Hepatocyte (in vitro differentiated cells): ENCODE measurements at regions not wholly inside any gene's neighbourhood (a gene's known extent, or its start where the extent isn't known, plus 50 kb on each side); places are given as distances from the start of the nearest gene placed in this dataset.
"Not testable (repeated sequence)": the region's sequence is repeated elsewhere in the genome, so short reads cannot be mapped to it uniquely, and the experiment has no call there.

Experiments used
- DNase-seq: peaks from one replicate; pipeline ENCODE4 v3.0.0-alpha.2; 2016; ENCODE audit warnings: low spot score
- H2AFZ ChIP-seq: fragments of 200-600 bp; sonication (generic); 2 replicates; pipeline ENCODE4 v1.6.0; 2016; ENCODE audit warnings: antibody characterized with exemption, mild to moderate bottlenecking
- H3K27ac ChIP-seq: fragments of 200-600 bp; sonication (generic); 2 replicates; pipeline ENCODE4 v1.5.1; 2016; ENCODE audit warnings: mild to moderate bottlenecking
- H3K27me3 ChIP-seq: fragments of 200-600 bp; sonication (generic); 2 replicates; pipeline ENCODE4 v1.6.1; 2016
- H3K36me3 ChIP-seq: fragments of 200-600 bp; sonication (generic); replicated peaks from 2 replicates; pipeline ENCODE4 v1.5.1; 2016; ENCODE audit warnings: low read depth; ENCODE audit not compliant: insufficient read depth
- H3K4me1 ChIP-seq: fragments of 200-600 bp; sonication (generic); 2 replicates; pipeline ENCODE4 v1.5.1; 2016; ENCODE audit warnings: mild to moderate bottlenecking, moderate library complexity; ENCODE audit not compliant: insufficient read depth
- H3K4me2 ChIP-seq: fragments of 200-600 bp; sonication (generic); 2 replicates; pipeline ENCODE4 v1.6.0; 2016
- H3K4me3 ChIP-seq: fragments of 200-600 bp; sonication (generic); 2 replicates; pipeline ENCODE4 v1.5.1; 2016; ENCODE audit warnings: mild to moderate bottlenecking
- H3K79me2 ChIP-seq: fragments of 200-600 bp; sonication (generic); 2 replicates; pipeline ENCODE4 v1.6.0; 2017; ENCODE audit warnings: mild to moderate bottlenecking
- H3K9me2 ChIP-seq: fragments of 200-600 bp; sonication (generic); replicated peaks from 2 replicates; pipeline ENCODE4 v1.6.0; 2017; ENCODE audit warnings: mild to moderate bottlenecking; ENCODE audit not compliant: insufficient read depth
- H3K9me3 ChIP-seq: fragments of 200-600 bp; sonication (generic); 2 replicates; pipeline ENCODE4 v1.5.1; 2016; ENCODE audit warnings: low read depth, mild to moderate bottlenecking
- H4K20me1 ChIP-seq: fragments of 200-600 bp; sonication (generic); 2 replicates; pipeline ENCODE4 v1.6.0; 2016; ENCODE audit warnings: mild to moderate bottlenecking; ENCODE audit not compliant: insufficient read depth, poor library complexity, severe bottlenecking
- CTCF ChIP-seq: fragments of 200-600 bp; sonication (generic); IDR thresholded peaks from 2 replicates; pipeline ENCODE4 v1.5.1; 2016; ENCODE audit warnings: antibody characterized with exemption, mild to moderate bottlenecking; ENCODE audit not compliant: poor library complexity
- EZH2 ChIP-seq: fragments of 200-600 bp; sonication (generic); IDR thresholded peaks from 2 replicates; pipeline ENCODE4 v1.6.1; 2016; ENCODE audit warnings: antibody characterized with exemption, mild to moderate bottlenecking, borderline replicate concordance
- EZH2phosphoT487 ChIP-seq: fragments of 200-600 bp; sonication (generic); IDR thresholded peaks from one replicate; pipeline ENCODE4 v1.6.1; 2018; ENCODE audit warnings: antibody characterized with exemption, mild to moderate bottlenecking, low read depth, moderate library complexity; ENCODE audit not compliant: unreplicated experiment, severe bottlenecking
- WGBS: methylation state at CpG from one replicate; pipeline ENCODE4 v1.1.6; 2016; ENCODE audit warnings: low lambda C conversion rate; ENCODE audit errors: missing lambda C conversion rate; 5-methylcytosine and 5-hydroxymethylcytosine counted together

- Histone ChIP-seq H2AFZ (no peak overlapping the region), H3K9me3 (no peaks in the 10 kb centered on the region), H3K4me1 (no peaks in the 10 kb centered on the region), H3K79me2 (no peaks in the 10 kb centered on the region), H3K27ac (no peak overlapping the region), H3K27me3 (no peaks in the 10 kb centered on the region), H4K20me1 (no peaks in the 10 kb centered on the region), H3K4me2 (no peak overlapping the region), H3K36me3 (no peaks in the 10 kb centered on the region), H3K4me3 (no peak overlapping the region), H3K9me2 (peaks cover 3% of the 10 kb centered on the region)
- DNase-seq = no peak
- no peak for TF ChIP-seq CTCF
Measured at GRCh38 chr11:25271301-25271700, 774.4 kb downstream of the LUZP2 start.

- TF ChIP-seq EZH2phosphoT487 (no peak), EZH2 (no peak), CTCF (no peak)
- H3K4me2 ChIP-seq = no peak overlapping the region
Measured at GRCh38 chr11:25272214-25272613, 775.4 kb downstream of the LUZP2 start.

GRCh38 chr11:25280821-25281220 is 784.0 kb downstream of the LUZP2 start:
- not testable (repeated sequence) for H3K4me1 ChIP-seq, H2AFZ ChIP-seq, H4K20me1 ChIP-seq, H3K36me3 ChIP-seq, H3K9me2 ChIP-seq, H3K4me2 ChIP-seq, H3K4me3 ChIP-seq, H3K79me2 ChIP-seq, H3K9me3 ChIP-seq, H3K27me3 ChIP-seq, DNase-seq, H3K27ac ChIP-seq
- 82% methylated on average over 7 of the region's 7 CpGs for WGBS

More at GRCh38 chr11:25272214-25272613, 775.4 kb downstream of the LUZP2 start:
- H4K20me1 ChIP-seq = no peaks in the 10 kb centered on the region
- H3K4me3 ChIP-seq = no peak overlapping the region
- DNase-seq = no peak
- H3K27me3 ChIP-seq = no peaks in the 10 kb centered on the region
- no peaks in the 10 kb centered on the region for H3K36me3 ChIP-seq
- no peaks in the 10 kb centered on the region for H3K79me2 ChIP-seq
- H3K9me2 ChIP-seq = peaks cover 3% of the 10 kb centered on the region
- no peak overlapping the region for H3K27ac ChIP-seq
- no peaks in the 10 kb centered on the region for H3K4me1 ChIP-seq
- no peak overlapping the region for H2AFZ ChIP-seq
- no peaks in the 10 kb centered on the region for H3K9me3 ChIP-seq

GRCh38 chr11:25293166-25293565 is 796.3 kb downstream of the LUZP2 start:
- Histone ChIP-seq H3K9me3 (no peaks in the 10 kb centered on the region), H3K27me3 (no peaks in the 10 kb centered on the region), H3K4me3 (no peak overlapping the region), H3K9me2 (no peaks in the 10 kb centered on the region), H3K27ac (no peak overlapping the region), H4K20me1 (no peaks in the 10 kb centered on the region), H3K4me1 (no peaks in the 10 kb centered on the region), H3K36me3 (no peaks in the 10 kb centered on the region), H3K79me2 (no peaks in the 10 kb centered on the region), H3K4me2 (no peak overlapping the region), H2AFZ (no peak overlapping the region)
- TF ChIP-seq EZH2phosphoT487 (no peak), EZH2 (no peak), CTCF (no peak)
- 79% methylated on average over 1 of the region's 1 CpG for WGBS
- no peak for DNase-seq
